Endodermal cell (in vitro differentiated cells): ENCODE measurements at regions not wholly inside any gene's neighbourhood (a gene's known extent, or its start where the extent isn't known, plus 50 kb on each side); places are given as distances from the start of the nearest gene placed in this dataset.
A peak's percentile ranks its signal among the peaks of the same experiment; 100 is the strongest.

Experiments used
- DNase-seq: peaks from one replicate; pipeline ENCODE4 v3.0.0-alpha.2; 2017
- H3K27ac ChIP-seq: 2 replicates; pipeline ENCODE4 v1.5.1; 2013; ENCODE audit warnings: mild to moderate bottlenecking, low read depth, low read length, moderate library complexity
- H3K27me3 ChIP-seq: 2 replicates; pipeline ENCODE4 v1.6.1; 2013; ENCODE audit warnings: mild to moderate bottlenecking, low read length, moderate library complexity; ENCODE audit not compliant: insufficient read depth, control insufficient read depth, poor library complexity, severe bottlenecking
- H3K36me3 ChIP-seq: 2 replicates; pipeline ENCODE4 v1.7.0; 2013; ENCODE audit warnings: mild to moderate bottlenecking, low read length, moderate library complexity; ENCODE audit not compliant: control insufficient read depth, insufficient read depth
- H3K4me1 ChIP-seq: one replicate; pipeline ENCODE4 v1.7.0; 2013; ENCODE audit warnings: low read length; ENCODE audit not compliant: control insufficient read depth, insufficient read depth
- H3K4me3 ChIP-seq: 2 replicates; pipeline ENCODE4 v1.5.1; 2013; ENCODE audit warnings: mild to moderate bottlenecking, low read length, moderate library complexity
- H3K9ac ChIP-seq: 2 replicates; pipeline ENCODE4 v1.6.1; 2013; ENCODE audit warnings: mild to moderate bottlenecking, low read length, moderate library complexity; ENCODE audit not compliant: poor library complexity, severe bottlenecking; ENCODE audit errors: extremely low read depth
- H3K9me3 ChIP-seq: 2 replicates; pipeline ENCODE4 v1.6.1; 2013; ENCODE audit warnings: mild to moderate bottlenecking, low read length, moderate library complexity; ENCODE audit not compliant: control insufficient read depth
- H3K27ac Mint-ChIP-seq: 2 replicates; pipeline ENCODE4 v1.8.0; 2020; ENCODE audit warnings: mixed read lengths
- H3K27me3 Mint-ChIP-seq: 2 replicates; pipeline ENCODE4 v1.8.0; 2021; ENCODE audit warnings: mild to moderate bottlenecking, mixed read lengths; ENCODE audit not compliant: insufficient read depth
- H3K36me3 Mint-ChIP-seq: 2 replicates; pipeline ENCODE4 v1.8.0; 2020; ENCODE audit warnings: low read depth, mixed read lengths
- H3K4me1 Mint-ChIP-seq: 2 replicates; pipeline ENCODE4 v1.8.0; 2020; ENCODE audit warnings: mixed read lengths
- H3K4me3 Mint-ChIP-seq: 2 replicates; pipeline ENCODE4 v1.8.0; 2020; ENCODE audit warnings: mild to moderate bottlenecking, moderate library complexity, mixed read lengths
- H3K9me3 Mint-ChIP-seq: 2 replicates; pipeline ENCODE4 v1.8.0; 2020; ENCODE audit warnings: mild to moderate bottlenecking, mixed read lengths
- CTCF ChIP-seq: fragments of 200-600 bp; sonication (generic); conservative IDR thresholded peaks from 2 replicates; pipeline ENCODE4 v1.5.0; 2021; ENCODE audit warnings: antibody characterized with exemption, mild to moderate bottlenecking
- WGBS, 2 experiments: methylation state at CpG; one replicate each; pipeline versions ENCODE4 v1.1.5 to v1.1.7; 2013; ENCODE audit warnings: missing lambda C conversion rate in 2 of 2, mixed read lengths in 1 of 2; ENCODE audit not compliant: insufficient coverage in 1 of 2, insufficient read length in 1 of 2; 5-methylcytosine and 5-hydroxymethylcytosine counted together

GRCh38 chr2:195312662-195313061 lies 344.4 kb upstream of the SLC39A10 start:
- Histone ChIP-seq H3K27me3 (peaks cover 13% of the 10 kb centered on the region), H3K36me3 (no peaks in the 10 kb centered on the region), H3K9ac (no peak overlapping the region), H3K27ac (no peak overlapping the region), H3K9me3 (no peaks in the 10 kb centered on the region), H3K4me1 (no peaks in the 10 kb centered on the region), H3K4me3 (no peak overlapping the region)
- DNase-seq, result no peak
- 84% methylated on average over 2 of the region's 4 CpGs; no CpG with 5 or more reads in 1 of the 2 experiments for WGBS, 2 experiments
- Mint-ChIP-seq H3K4me1 (peaks cover 15% of the 10 kb centered on the region), H3K27ac (no peak overlapping the region), H3K4me3 (no peak overlapping the region), H3K27me3 (peaks cover 56% of the 10 kb centered on the region), H3K36me3 (no peaks in the 10 kb centered on the region), H3K9me3 (no peaks in the 10 kb centered on the region)
- peak; percentile 39 for TF ChIP-seq CTCF

- Histone ChIP-seq H3K4me1 (peaks cover 15% of the 10 kb centered on the region), H3K4me3 (no peak overlapping the region), H3K27ac (no peak overlapping the region), H3K36me3 (no peaks in the 10 kb centered on the region), H3K27me3 (peaks cover 13% of the 10 kb centered on the region), H3K9me3 (no peaks in the 10 kb centered on the region), H3K9ac (no peak overlapping the region)
- no peak for DNase-seq
- peak overlapping the region; percentile 17 for H3K4me3 Mint-ChIP-seq
- peaks cover 43% of the 10 kb centered on the region for H3K4me1 Mint-ChIP-seq
- no peak for TF ChIP-seq CTCF
- peak overlapping the region; percentile 64 for H3K27ac Mint-ChIP-seq
- WGBS, 2 experiments, result 42% methylated on average over 1 of the region's 1 CpG; no CpG with 5 or more reads in 1 of the 2 experiments
- no peaks in the 10 kb centered on the region for H3K36me3 Mint-ChIP-seq
- H3K9me3 Mint-ChIP-seq, result no peaks in the 10 kb centered on the region
- H3K27me3 Mint-ChIP-seq, result peaks cover 54% of the 10 kb centered on the region
These were observed 348.9 kb upstream of the SLC39A10 start for GRCh38 chr2:195308163-195308562.

GRCh38 chr2:195307751-195308150 lies 349.3 kb upstream of the SLC39A10 start:
- H3K27me3 Mint-ChIP-seq, result peaks cover 54% of the 10 kb centered on the region
- 9 to 80% methylated on average over 1 to 7 of the region's 7 CpGs for WGBS, 2 experiments
- no peaks in the 10 kb centered on the region for H3K36me3 Mint-ChIP-seq
- Histone ChIP-seq H3K36me3 (no peaks in the 10 kb centered on the region), H3K4me3 (no peak overlapping the region), H3K27me3 (peaks cover 13% of the 10 kb centered on the region), H3K27ac (no peak overlapping the region), H3K9ac (no peak overlapping the region), H3K9me3 (no peaks in the 10 kb centered on the region), H3K4me1 (peaks cover 15% of the 10 kb centered on the region)
- peak overlapping the region; percentile 17 for H3K4me3 Mint-ChIP-seq
- no peak for TF ChIP-seq CTCF
- no peaks in the 10 kb centered on the region for H3K9me3 Mint-ChIP-seq
- peak; percentile 93 for DNase-seq
- H3K4me1 Mint-ChIP-seq, result peaks cover 43% of the 10 kb centered on the region
- peak overlapping the region; percentile 64 for H3K27ac Mint-ChIP-seq
